ENCODE measurements at regions not wholly inside any gene's neighbourhood (a gene's known extent, or its start where the extent isn't known, plus 50 kb on each side); places are given as distances from the start of the nearest gene placed in this dataset.

GRCh38 chr1:75993661-75994060 is 61.5 kb upstream of the ASB17 start:
- no peak for DNase-seq (ENCODE audit: low read depth)
- no peak for TF ChIP-seq CTCF (conservative IDR thresholded peaks at IDR 0.05; ENCODE audit: control insufficient read depth, insufficient read depth, low read depth, low read length)

DNA sequence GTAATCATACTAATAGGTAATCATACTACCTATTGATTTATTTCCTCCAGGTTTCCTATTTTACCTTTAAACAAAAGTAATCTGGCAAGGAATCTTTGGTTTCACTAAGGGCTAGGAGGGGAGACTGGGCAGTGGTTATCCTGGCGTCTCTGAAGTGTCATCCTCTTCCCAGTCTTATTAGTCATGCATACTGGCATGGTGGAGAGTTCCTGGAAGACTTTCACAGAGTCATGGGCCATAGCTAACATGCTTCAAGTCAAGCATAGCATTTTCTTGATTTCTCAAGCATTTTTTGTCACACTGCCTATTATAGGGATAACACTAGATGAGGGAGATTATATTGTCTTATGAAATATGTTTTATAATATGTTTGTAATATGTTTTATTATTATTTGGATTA is 64.0 kb upstream of the ASB17 start:
- no peak for TF ChIP-seq CTCF (conservative IDR thresholded peaks at IDR 0.05; ENCODE audit: control insufficient read depth, insufficient read depth, low read depth, low read length)
- no peak overlapping the region for H3K4me3 ChIP-seq (ENCODE audit: control insufficient read depth, low read depth, low read length)
- peak; percentile 39 for DNase-seq (ENCODE audit: low read depth)

More at GRCh38 chr1:75993661-75994060, 61.5 kb upstream of the ASB17 start:
- H3K4me3 ChIP-seq (ENCODE audit: control insufficient read depth, low read depth, low read length): no peak overlapping the region

GRCh38 chr1:75999034-75999433 is 66.8 kb upstream of the ASB17 start:
- DNase-seq (ENCODE audit: low read depth): no peak
- no peak overlapping the region for H3K4me3 ChIP-seq (ENCODE audit: control insufficient read depth, low read depth, low read length)
- no peak for TF ChIP-seq CTCF (conservative IDR thresholded peaks at IDR 0.05; ENCODE audit: control insufficient read depth, insufficient read depth, low read depth, low read length)

GRCh38 chr1:76003946-76004345 is 70.6 kb upstream of the ST6GALNAC3 start:
- DNase-seq (ENCODE audit: low read depth): no peak

GRCh38 chr1:76005765-76006164 is 68.8 kb upstream of the ST6GALNAC3 start:
- H3K4me3 ChIP-seq (ENCODE audit: control insufficient read depth, low read depth, low read length): no peak overlapping the region
- no peak for TF ChIP-seq CTCF (conservative IDR thresholded peaks at IDR 0.05; ENCODE audit: control insufficient read depth, insufficient read depth, low read depth, low read length)
- peak; percentile 9 for DNase-seq (ENCODE audit: low read depth)

More at GRCh38 chr1:76003946-76004345, 70.6 kb upstream of the ST6GALNAC3 start:
- no peak overlapping the region for H3K4me3 ChIP-seq (ENCODE audit: control insufficient read depth, low read depth, low read length)
- no peak for TF ChIP-seq CTCF (conservative IDR thresholded peaks at IDR 0.05; ENCODE audit: control insufficient read depth, insufficient read depth, low read depth, low read length)

DNA sequence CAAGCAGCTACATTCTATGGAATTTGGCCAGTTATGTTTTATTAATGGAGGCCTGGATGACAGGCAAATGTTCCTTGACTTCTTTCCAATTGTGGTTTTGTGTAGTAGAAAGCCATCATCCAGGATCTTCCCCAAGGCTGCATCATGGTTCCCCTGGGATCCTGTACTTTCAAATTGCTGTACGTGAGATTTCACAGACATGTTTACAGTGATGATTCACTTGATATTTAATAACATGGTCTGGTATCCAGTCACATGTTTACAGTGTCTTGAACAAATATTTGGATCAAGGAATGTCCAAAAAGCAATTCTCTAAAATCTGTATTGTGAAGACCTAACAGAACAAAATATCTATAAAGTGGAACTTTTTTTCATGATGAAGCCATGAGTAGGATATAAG is 68.3 kb upstream of the ST6GALNAC3 start:
- no peak overlapping the region for H3K4me3 ChIP-seq (ENCODE audit: control insufficient read depth, low read depth, low read length)
- DNase-seq (ENCODE audit: low read depth): peak; percentile 92
- no peak for TF ChIP-seq CTCF (conservative IDR thresholded peaks at IDR 0.05; ENCODE audit: control insufficient read depth, insufficient read depth, low read depth, low read length)

DNA sequence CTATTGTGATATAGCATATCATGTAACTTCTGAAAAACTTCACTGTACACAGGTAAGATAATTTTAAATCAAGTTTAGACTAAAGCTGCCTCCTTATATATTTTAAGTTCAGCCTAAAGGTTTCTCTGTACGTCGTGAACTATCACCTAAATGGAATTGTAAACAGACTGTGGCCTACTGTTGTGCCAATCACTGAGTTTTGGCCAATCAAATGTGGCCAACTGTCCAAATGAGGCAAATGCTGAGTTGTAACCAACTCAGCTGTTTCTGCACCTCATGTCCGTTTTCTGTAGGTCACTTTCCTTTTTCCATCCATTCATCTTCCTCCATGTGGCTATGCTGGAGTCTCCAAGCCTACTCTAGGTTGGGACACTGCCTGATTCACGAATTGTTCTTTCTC is 63.7 kb upstream of the ST6GALNAC3 start:
- no peak for DNase-seq (ENCODE audit: low read depth)
- no peak for TF ChIP-seq CTCF (conservative IDR thresholded peaks at IDR 0.05; ENCODE audit: control insufficient read depth, insufficient read depth, low read depth, low read length)
- H3K4me3 ChIP-seq (ENCODE audit: control insufficient read depth, low read depth, low read length): no peak overlapping the region
